ENCODE measurements at regions not wholly inside any gene's neighbourhood (a gene's known extent, or its start where the extent isn't known, plus 50 kb on each side); places are given as distances from the start of the nearest gene placed in this dataset.

GRCh38 chr12:61863811-61864210 lies 396.4 kb upstream of the USP15 start:
- TF ChIP-seq POLR2AphosphoS5 (IDR thresholded peaks at IDR 0.05; ENCODE audit: low read depth) (no peak), CTCF (IDR thresholded peaks at IDR 0.05; ENCODE audit: insufficient read depth, low read length) (no peak), GABPA (IDR thresholded peaks at IDR 0.05; ENCODE audit: low read depth) (no peak)
